CD14-positive monocyte (primary cell): ENCODE measurements at regions not wholly inside any gene's neighbourhood (a gene's known extent, or its start where the extent isn't known, plus 50 kb on each side); places are given as distances from the start of the nearest gene placed in this dataset.

Experiments used
- DNase-seq, 3 donors: peaks; one replicate each; pipeline ENCODE4 v3.0.0-alpha.2; 2011 to 2022
- H2AFZ ChIP-seq: 2 replicates; pipeline ENCODE4 v1.6.0; 2012; ENCODE audit warnings: mild to moderate bottlenecking, low read depth, low read length, inconsistent platforms; ENCODE audit not compliant: insufficient read depth, poor library complexity, severe bottlenecking
- H3K27ac ChIP-seq, 2 donors: 1 replicate in 1 of 2; 2 replicates in 1 of 2; pipeline ENCODE4 v1.5.1; 2012 to 2013; ENCODE audit warnings: low read length in 2 of 2, control low read depth in 1 of 2, inconsistent platforms in 1 of 2, low read depth in 1 of 2, mild to moderate bottlenecking in 1 of 2
- H3K27me3 ChIP-seq, 2 donors: one replicate each; pipeline versions ENCODE4 v1.6.0 to v1.6.1; 2011 to 2013; ENCODE audit warnings: low read length in 2 of 2; ENCODE audit not compliant: control insufficient read depth in 2 of 2, insufficient read depth in 2 of 2
- H3K36me3 ChIP-seq, 2 donors: replicated peaks in 1 of 2; 1 replicate in 1 of 2; 2 replicates in 1 of 2; pipeline versions ENCODE4 v1.5.1 to v1.6.1; 2012 to 2013; ENCODE audit warnings: low read length in 2 of 2, control low read depth in 1 of 2, inconsistent platforms in 1 of 2, mild to moderate bottlenecking in 1 of 2; ENCODE audit not compliant: insufficient read depth in 2 of 2, control insufficient read depth in 1 of 2
- H3K4me1 ChIP-seq, 2 donors: 1 replicate in 1 of 2; 2 replicates in 1 of 2; pipeline versions ENCODE4 v1.5.1 to v1.6.1; 2012 to 2013; ENCODE audit warnings: low read length in 2 of 2, control low read depth in 1 of 2, inconsistent platforms in 1 of 2, mild to moderate bottlenecking in 1 of 2, moderate library complexity in 1 of 2; ENCODE audit not compliant: insufficient read depth in 2 of 2, control insufficient read depth in 1 of 2
- H3K4me2 ChIP-seq: replicated peaks from 2 replicates; pipeline ENCODE3; 2012; ENCODE audit warnings: low read length, moderate library complexity, mild to moderate bottlenecking; ENCODE audit not compliant: poor library complexity, severe bottlenecking; ENCODE audit errors: extremely low read depth
- H3K4me3 ChIP-seq, 3 experiments: fragments of 200-600 bp in 1 of 3; sonication (generic) in 1 of 3; replicated peaks in 1 of 3; 1 replicate in 2 of 3; 2 replicates in 1 of 3; pipeline ENCODE4 v1.5.1; 2011 to 2013; ENCODE audit warnings: low read length in 3 of 3, mild to moderate bottlenecking in 3 of 3, control low read depth in 2 of 3, low read depth in 2 of 3, inconsistent platforms in 1 of 3, moderate library complexity in 1 of 3
- H3K79me2 ChIP-seq: 2 replicates; pipeline ENCODE4 v1.6.0; 2012; ENCODE audit warnings: mild to moderate bottlenecking, control low read depth, inconsistent platforms, low read length, moderate library complexity; ENCODE audit not compliant: insufficient read depth
- H3K9ac ChIP-seq: 2 replicates; pipeline ENCODE4 v1.6.0; 2017; ENCODE audit warnings: low read length, mild to moderate bottlenecking; ENCODE audit not compliant: insufficient read depth, poor library complexity, severe bottlenecking
- H3K9me3 ChIP-seq, 2 donors: replicated peaks in 1 of 2; 1 replicate in 1 of 2; 2 replicates in 1 of 2; pipeline versions ENCODE4 v1.5.1 to v1.6.1; 2012 to 2013; ENCODE audit warnings: low read length in 2 of 2, control low read depth in 1 of 2; ENCODE audit not compliant: control insufficient read depth in 1 of 2, insufficient read depth in 1 of 2
- H4K20me1 ChIP-seq: 2 replicates; pipeline ENCODE4 v1.6.0; 2012; ENCODE audit warnings: mild to moderate bottlenecking, low read length, control low read depth, moderate library complexity; ENCODE audit not compliant: insufficient read depth
- H3K27ac Mint-ChIP-seq, 7 donors: one replicate each; pipeline ENCODE4 v1.8.0; 2020; ENCODE audit warnings: mild to moderate bottlenecking in 7 of 7, mixed read lengths in 7 of 7, moderate library complexity in 6 of 7, inconsistent platforms in 2 of 7
- H3K27me3 Mint-ChIP-seq, 3 donors: one replicate each; pipeline ENCODE4 v1.8.0; 2021 to 2022; ENCODE audit warnings: low read depth in 3 of 3, mild to moderate bottlenecking in 3 of 3, mixed read lengths in 3 of 3, moderate library complexity in 3 of 3, inconsistent platforms in 1 of 3
- H3K36me3 Mint-ChIP-seq, 2 donors: one replicate each; pipeline ENCODE4 v1.8.0; 2020; ENCODE audit warnings: mixed read lengths in 2 of 2, inconsistent platforms in 1 of 2, mild to moderate bottlenecking in 1 of 2
- H3K4me1 Mint-ChIP-seq: one replicate; pipeline ENCODE4 v1.8.0; 2020; ENCODE audit warnings: mild to moderate bottlenecking, mixed read lengths
- H3K4me3 Mint-ChIP-seq, 2 donors: one replicate each; pipeline ENCODE4 v1.8.0; 2020; ENCODE audit warnings: mild to moderate bottlenecking in 2 of 2, mixed read lengths in 2 of 2, moderate library complexity in 1 of 2
- H3K9me3 Mint-ChIP-seq, 7 donors: one replicate each; pipeline ENCODE4 v1.8.0; 2020 to 2022; ENCODE audit warnings: mixed read lengths in 7 of 7, mild to moderate bottlenecking in 6 of 7, moderate library complexity in 6 of 7, inconsistent platforms in 2 of 7
- CTCF ChIP-seq: fragments of 200-600 bp; IDR thresholded peaks from one replicate; pipeline ENCODE4 v1.8.0; 2022; ENCODE audit warnings: antibody characterized with exemption, mild to moderate bottlenecking
- WGBS: methylation state at CpG from one replicate; pipeline ENCODE4 v1.1.5; 2013; ENCODE audit warnings: missing lambda C conversion rate; ENCODE audit not compliant: insufficient coverage; 5-methylcytosine and 5-hydroxymethylcytosine counted together
- intact Hi-C, 2 donors: fragments of 100-400 bp; cut with micrococcal nuclease; formaldehyde crosslinking; loops; one replicate each; pipeline versions ENCODE4 v1.15.0 to v1.15.1; 2023

GRCh38 chr15:93720607-93721006 is 510.8 kb upstream of the MCTP2 start:
- Histone ChIP-seq H4K20me1 (no peaks in the 10 kb centered on the region), H3K4me2 (no peak overlapping the region), H3K27ac (no peak overlapping the region), H3K27me3 (no peaks in the 10 kb centered on the region), H3K4me3 (no peak overlapping the region), H3K4me1 (no peaks in the 10 kb centered on the region), H2AFZ (no peak overlapping the region), H3K9me3 (no peaks in the 10 kb centered on the region), H3K9ac (no peak overlapping the region), H3K36me3 (no peaks in the 10 kb centered on the region), H3K79me2 (no peaks in the 10 kb centered on the region)
- H3K4me1 Mint-ChIP-seq = no peaks in the 10 kb centered on the region
- H3K9me3 Mint-ChIP-seq = peaks cover 0 to 3% (median 0%) of the 10 kb centered on the region in 7 donors
- H3K36me3 Mint-ChIP-seq = no peaks in the 10 kb centered on the region
- H3K27me3 Mint-ChIP-seq = peaks cover 0 to 2% (median 0%) of the 10 kb centered on the region in 3 donors
- no peak for TF ChIP-seq CTCF
- no peak overlapping the region for H3K4me3 Mint-ChIP-seq
- no peak overlapping the region for H3K27ac Mint-ChIP-seq
- no peak for DNase-seq
- WGBS = 100% methylated on average over 2 of the region's 3 CpGs
- intact Hi-C loops = no loop called here

- no peak for TF ChIP-seq CTCF
- H3K9me3 ChIP-seq = no peaks in the 10 kb centered on the region
- intact Hi-C loops = no loop called here
- no peaks in the 10 kb centered on the region for H3K4me1 ChIP-seq
- no peak overlapping the region for H3K4me3 Mint-ChIP-seq
- H3K27me3 ChIP-seq = no peaks in the 10 kb centered on the region
- no peaks in the 10 kb centered on the region for H3K4me1 Mint-ChIP-seq
- no peaks in the 10 kb centered on the region for H3K36me3 ChIP-seq
- peaks cover 0 to 1% (median under 1%) of the 10 kb centered on the region in 3 donors for H3K27me3 Mint-ChIP-seq
- no peak for DNase-seq
- H3K4me3 ChIP-seq = no peak overlapping the region
- peaks cover 0 to 2% (median 2%) of the 10 kb centered on the region in 7 donors for H3K9me3 Mint-ChIP-seq
- WGBS = no CpG with 5 or more reads among the region's 2 CpGs
- H3K4me2 ChIP-seq = no peak overlapping the region
- H3K27ac Mint-ChIP-seq = no peak overlapping the region
- H2AFZ ChIP-seq = no peak overlapping the region
- no peaks in the 10 kb centered on the region for H3K36me3 Mint-ChIP-seq
- H3K27ac ChIP-seq = no peak overlapping the region
- H4K20me1 ChIP-seq = no peaks in the 10 kb centered on the region
- H3K9ac ChIP-seq = no peak overlapping the region
- no peaks in the 10 kb centered on the region for H3K79me2 ChIP-seq
Observed at GRCh38 chr15:93719921-93720351, 511.4 kb upstream of the MCTP2 start.
